Coronary artery (tissue), 2 donors: ENCODE measurements at regions not wholly inside any gene's neighbourhood (a gene's known extent, or its start where the extent isn't known, plus 50 kb on each side); places are given as distances from the start of the nearest gene placed in this dataset.

Experiments
- DNase-seq: peaks from one replicate; pipeline ENCODE4 v3.0.0-alpha.2; 2017; ENCODE audit warnings: low spot score
- H3K27ac ChIP-seq, 2 donors: fragments of 200-600 bp; sonication (generic); one replicate each; pipeline ENCODE4 v1.5.1; 2016 to 2019
- H3K4me3 ChIP-seq: fragments of 200-600 bp; sonication (generic); 2 replicates; pipeline ENCODE4 v1.5.1; 2016; ENCODE audit warnings: mild to moderate bottlenecking, moderate library complexity
- CTCF ChIP-seq: fragments of 200-600 bp; sonication (generic); IDR thresholded peaks from one replicate; pipeline ENCODE4 v1.5.1; 2019; ENCODE audit warnings: antibody characterized with exemption

GRCh38 chr13:44815623-44816022, 173.6 kb downstream of the NUFIP1 start:
- TF ChIP-seq CTCF = no peak
- Histone ChIP-seq H3K4me3 (no peak overlapping the region), H3K27ac (peak overlapping the region in 1 of 2 donors; percentile 52)
- DNase-seq = no peak

DNA sequence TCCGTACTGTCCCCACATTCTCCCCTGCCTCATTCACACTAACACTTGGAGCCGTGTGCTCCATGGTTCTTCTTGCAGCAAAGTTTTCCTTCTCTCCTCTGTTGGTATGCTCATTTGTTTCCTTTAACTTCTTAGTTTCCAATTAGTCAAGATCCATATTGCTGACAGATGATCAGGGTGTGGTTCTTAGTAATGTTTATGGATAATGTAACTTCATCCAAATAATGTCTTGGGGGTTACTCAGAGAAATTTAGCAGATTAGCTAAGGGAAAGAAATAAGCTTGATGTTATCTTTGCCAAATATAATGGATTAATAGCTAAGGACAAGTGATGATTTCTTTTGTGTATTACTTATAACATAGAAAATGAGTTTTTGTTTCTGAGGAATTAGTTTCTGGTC, 174.4 kb downstream of the NUFIP1 start:
- H3K4me3 ChIP-seq = no peak overlapping the region
- peak overlapping the region in 1 of 2 donors; percentile 57 for H3K27ac ChIP-seq

GRCh38 chr13:44814161-44814560, 175.1 kb downstream of the NUFIP1 start:
- H3K27ac ChIP-seq = peak overlapping the region; percentile 50 to 57
- DNase-seq = no peak
- TF ChIP-seq CTCF = no peak

More for the DNA sequence above, 174.4 kb downstream of the NUFIP1 start:
- no peak for DNase-seq
- no peak for TF ChIP-seq CTCF

DNA sequence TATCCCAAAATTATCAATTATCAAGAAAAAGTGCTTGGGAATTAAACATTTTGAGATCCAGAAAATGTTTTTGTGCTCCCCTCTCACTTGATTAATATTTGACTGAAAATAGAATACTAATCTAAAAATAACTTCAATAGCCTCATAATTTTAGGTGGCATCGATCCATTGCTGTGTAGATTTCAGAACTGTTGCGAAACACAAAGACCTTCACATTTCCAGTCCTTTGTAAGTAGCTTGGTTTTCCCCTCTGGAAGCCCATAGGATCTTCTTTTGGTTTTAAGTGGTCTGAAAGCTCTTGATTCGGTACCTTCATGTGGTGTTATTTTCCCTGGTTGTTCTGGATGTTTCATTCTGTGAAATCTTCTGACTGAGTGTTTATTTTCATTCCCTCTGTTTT, 176.5 kb downstream of the NUFIP1 start:
- TF ChIP-seq CTCF = no peak
- Histone ChIP-seq H3K27ac (peak overlapping the region; percentile 40 to 50), H3K4me3 (no peak overlapping the region)
- DNase-seq = no peak

More at GRCh38 chr13:44814161-44814560, 175.1 kb downstream of the NUFIP1 start:
- H3K4me3 ChIP-seq = no peak overlapping the region

DNA sequence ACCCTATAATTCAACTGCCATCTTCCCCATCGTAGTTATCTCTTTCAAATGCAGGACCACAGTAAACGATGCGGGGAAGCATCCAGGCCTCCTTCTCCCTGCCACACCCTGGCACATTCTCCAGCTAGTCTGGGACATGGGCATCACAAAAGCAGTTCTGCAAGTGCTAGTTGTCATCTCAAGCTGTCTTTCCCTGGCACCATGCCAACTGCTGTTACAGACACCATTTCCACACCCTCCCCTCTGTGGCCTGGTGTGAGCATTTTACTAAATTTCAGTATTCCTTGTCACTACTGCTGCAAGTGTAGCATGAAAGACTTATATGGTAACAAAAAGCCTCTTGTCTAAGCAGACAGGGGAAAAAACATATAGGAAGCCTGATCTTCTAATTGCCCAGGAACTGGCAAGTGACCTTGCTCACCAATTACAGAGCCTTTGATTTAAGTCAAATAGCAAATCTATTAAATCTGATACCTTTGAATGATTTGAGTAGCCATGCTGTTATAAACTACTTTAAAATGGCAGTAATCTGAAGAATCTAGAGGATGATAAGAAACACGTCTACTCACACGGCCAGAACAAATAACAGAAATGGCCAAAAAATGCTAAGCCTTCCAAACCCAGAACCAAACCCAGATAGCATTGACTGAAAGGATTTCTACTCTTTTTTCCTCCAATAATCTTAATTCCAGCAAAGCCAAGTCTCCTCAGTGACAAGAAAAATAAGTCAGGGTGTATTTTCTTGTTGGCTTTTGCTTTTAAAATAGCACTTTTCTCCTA, 179.0 kb downstream of the NUFIP1 start:
- Histone ChIP-seq H3K27ac (peak overlapping the region in 1 of 2 donors; percentile 73), H3K4me3 (no peak overlapping the region)
- no peak for TF ChIP-seq CTCF
- DNase-seq = no peak

- DNase-seq = no peak
- Histone ChIP-seq H3K4me3 (no peak overlapping the region), H3K27ac (peak overlapping the region in 1 of 2 donors; percentile 73)
- no peak for TF ChIP-seq CTCF
Measured at GRCh38 chr13:44809190-44809589, 180.1 kb downstream of the NUFIP1 start.

DNA sequence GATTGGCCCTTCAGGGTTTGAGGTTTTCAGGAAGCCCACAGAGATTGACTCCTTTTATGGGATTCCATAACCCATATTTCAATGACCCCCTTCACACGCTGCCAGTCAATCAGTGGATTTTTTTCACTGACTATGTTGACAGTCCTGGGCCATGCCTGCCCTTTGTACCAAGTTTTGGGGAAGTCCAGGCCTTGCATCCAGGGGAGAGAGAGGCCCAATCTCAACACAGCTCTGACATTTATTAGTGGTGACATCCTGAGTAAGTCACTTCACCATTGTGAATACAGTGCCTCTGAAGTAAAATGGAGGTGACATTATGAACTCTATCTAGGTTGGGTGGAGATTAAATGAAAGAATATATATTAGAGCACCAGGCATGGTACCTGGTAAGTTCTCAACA, 181.1 kb downstream of the NUFIP1 start:
- DNase-seq = no peak
- no peak overlapping the region for H3K27ac ChIP-seq
- no peak for TF ChIP-seq CTCF

More for the DNA sequence above, 181.1 kb downstream of the NUFIP1 start:
- H3K4me3 ChIP-seq = no peak overlapping the region
